Activated CD4-positive, alpha-beta T cell treated with anti-CD3 and anti-CD28 coated beads, Interleukin-2, amount 10 ng/mL, durations not matched to agents 7 days and 5 days (primary cell): ENCODE measurements at regions not wholly inside any gene's neighbourhood (a gene's known extent, or its start where the extent isn't known, plus 50 kb on each side); places are given as distances from the start of the nearest gene placed in this dataset.

Experiments
- CTCF ChIA-PET: fragments of 350-600 bp; sonication (Branson Sonifier 250); formaldehyde crosslinking; loops from one replicate; lab custom pipeline; 2021; ENCODE audit warnings: antibody characterized with exemption; lab: Charles Lee
- POLR2A ChIA-PET: fragments of 350-600 bp; sonication (Branson Sonifier 250); formaldehyde crosslinking; loops from one replicate; lab custom pipeline; 2021; ENCODE audit warnings: antibody characterized with exemption; lab: Charles Lee
- DNase-seq: peaks from one replicate; pipeline ENCODE4 v3.0.0-alpha.2; 2020
- H3K27ac Mint-ChIP-seq: one replicate; pipeline ENCODE4 v1.8.0; 2021; ENCODE audit warnings: mild to moderate bottlenecking, moderate library complexity, mixed read lengths
- H3K27me3 Mint-ChIP-seq: one replicate; pipeline ENCODE4 v1.8.0; 2021; ENCODE audit warnings: mixed read lengths
- H3K36me3 Mint-ChIP-seq: one replicate; pipeline ENCODE4 v1.8.0; 2021; ENCODE audit warnings: low read depth, mixed read lengths
- H3K4me1 Mint-ChIP-seq: one replicate; pipeline ENCODE4 v1.8.0; 2021; ENCODE audit warnings: mixed read lengths
- H3K4me3 Mint-ChIP-seq: one replicate; pipeline ENCODE4 v1.8.0; 2021; ENCODE audit warnings: mild to moderate bottlenecking, moderate library complexity, mixed read lengths
- H3K9me3 Mint-ChIP-seq: one replicate; pipeline ENCODE4 v1.8.0; 2021; ENCODE audit warnings: mixed read lengths

GRCh38 chr1:221636967-221637366 lies 104.9 kb downstream of the DUSP10 start:
- Mint-ChIP-seq H3K9me3 (no peaks in the 10 kb centered on the region), H3K27me3 (no peaks in the 10 kb centered on the region), H3K36me3 (no peaks in the 10 kb centered on the region), H3K4me1 (peaks cover under 1% of the 10 kb centered on the region), H3K4me3 (no peak overlapping the region), H3K27ac (no peak overlapping the region)
- POLR2A ChIA-PET: no interaction called here
- CTCF ChIA-PET: interaction anchor here (0.9 kb wide), 1 partner anchor 44 kb away, joined by 3 read pairs; no protein-coding TSS in a partner anchor
- no peak for DNase-seq

- POLR2A ChIA-PET: no interaction called here
- Mint-ChIP-seq H3K27ac (no peak overlapping the region), H3K4me1 (no peaks in the 10 kb centered on the region), H3K36me3 (no peaks in the 10 kb centered on the region), H3K27me3 (no peaks in the 10 kb centered on the region), H3K4me3 (no peak overlapping the region), H3K9me3 (no peaks in the 10 kb centered on the region)
- DNase-seq: no peak
- CTCF ChIA-PET: no interaction called here
Measured at GRCh38 chr1:221637641-221638041, 104.2 kb downstream of the DUSP10 start.

GRCh38 chr1:221638595-221638994 lies 103.3 kb downstream of the DUSP10 start:
- H3K27ac Mint-ChIP-seq: no peak overlapping the region
- no peak for DNase-seq
- POLR2A ChIA-PET: no interaction called here
- H3K9me3 Mint-ChIP-seq: no peaks in the 10 kb centered on the region
- no peaks in the 10 kb centered on the region for H3K36me3 Mint-ChIP-seq
- CTCF ChIA-PET: no interaction called here
- H3K4me3 Mint-ChIP-seq: no peak overlapping the region
- no peaks in the 10 kb centered on the region for H3K27me3 Mint-ChIP-seq
- H3K4me1 Mint-ChIP-seq: no peaks in the 10 kb centered on the region

GRCh38 chr1:221641811-221642210 lies 100.1 kb downstream of the DUSP10 start:
- no peak for DNase-seq
- CTCF ChIA-PET: interaction anchor here (1.3 kb wide), 1 partner anchor 20 kb away, joined by 3 read pairs; no protein-coding TSS in a partner anchor
- H3K9me3 Mint-ChIP-seq: no peaks in the 10 kb centered on the region
- H3K4me3 Mint-ChIP-seq: no peak overlapping the region
- POLR2A ChIA-PET: no interaction called here
- no peak overlapping the region for H3K27ac Mint-ChIP-seq
- no peaks in the 10 kb centered on the region for H3K36me3 Mint-ChIP-seq
- H3K4me1 Mint-ChIP-seq: no peaks in the 10 kb centered on the region
- no peaks in the 10 kb centered on the region for H3K27me3 Mint-ChIP-seq

- no peaks in the 10 kb centered on the region for H3K27me3 Mint-ChIP-seq
- DNase-seq: no peak
- no peak overlapping the region for H3K27ac Mint-ChIP-seq
- no peaks in the 10 kb centered on the region for H3K9me3 Mint-ChIP-seq
- POLR2A ChIA-PET: no interaction called here
- no peak overlapping the region for H3K4me3 Mint-ChIP-seq
- CTCF ChIA-PET: no interaction called here
- no peaks in the 10 kb centered on the region for H3K36me3 Mint-ChIP-seq
- H3K4me1 Mint-ChIP-seq: no peaks in the 10 kb centered on the region
Measured at GRCh38 chr1:221643404-221644144, 98.3 kb downstream of the DUSP10 start.

GRCh38 chr1:221644145-221644448 lies 97.8 kb downstream of the DUSP10 start:
- Mint-ChIP-seq H3K9me3 (no peaks in the 10 kb centered on the region), H3K27ac (no peak overlapping the region), H3K4me3 (no peak overlapping the region), H3K4me1 (no peaks in the 10 kb centered on the region), H3K36me3 (no peaks in the 10 kb centered on the region), H3K27me3 (no peaks in the 10 kb centered on the region)
- ChIA-PET POLR2A (no interaction called here), CTCF (no interaction called here)
- DNase-seq: no peak

- no peaks in the 10 kb centered on the region for H3K27me3 Mint-ChIP-seq
- H3K9me3 Mint-ChIP-seq: no peaks in the 10 kb centered on the region
- no peak overlapping the region for H3K27ac Mint-ChIP-seq
- no peak overlapping the region for H3K4me3 Mint-ChIP-seq
- ChIA-PET POLR2A (interaction anchor here (0.6 kb wide), 1 partner anchor 13 kb away, joined by 3 read pairs; no protein-coding TSS in a partner anchor), CTCF (no interaction called here)
- H3K36me3 Mint-ChIP-seq: no peaks in the 10 kb centered on the region
- no peaks in the 10 kb centered on the region for H3K4me1 Mint-ChIP-seq
- no peak for DNase-seq
Measured at GRCh38 chr1:221644663-221645258, 97.1 kb downstream of the DUSP10 start.

GRCh38 chr1:221648201-221648600 lies 93.7 kb downstream of the DUSP10 start:
- ChIA-PET POLR2A (no interaction called here), CTCF (interaction anchor here (1.5 kb wide), 1 partner anchor 13 kb away, joined by 4 read pairs; no protein-coding TSS in a partner anchor)
- Mint-ChIP-seq H3K4me1 (no peaks in the 10 kb centered on the region), H3K27me3 (no peaks in the 10 kb centered on the region), H3K27ac (no peak overlapping the region), H3K4me3 (no peak overlapping the region), H3K36me3 (no peaks in the 10 kb centered on the region), H3K9me3 (no peaks in the 10 kb centered on the region)
- DNase-seq: no peak
